Liver (tissue), 3 donors: ENCODE measurements at regions not wholly inside any gene's neighbourhood (a gene's known extent, or its start where the extent isn't known, plus 50 kb on each side); places are given as distances from the start of the nearest gene placed in this dataset.

Experiments used
- HNF4A ChIP-seq, 2 donors: conservative IDR thresholded peaks; 2 replicates each; pipeline ENCODE4 v1.6.1; 2016; ENCODE audit warnings: antibody characterized with exemption in 2 of 2, mild to moderate bottlenecking in 2 of 2
- RXRA ChIP-seq, 2 donors: IDR thresholded peaks; 2 replicates each; pipeline ENCODE4 v1.6.1; 2017 to 2018; ENCODE audit warnings: antibody characterized with exemption in 2 of 2, mild to moderate bottlenecking in 1 of 2
- SP1 ChIP-seq: IDR thresholded peaks from 2 replicates; pipeline ENCODE4 v1.6.1; 2018; ENCODE audit warnings: antibody characterized with exemption, mild to moderate bottlenecking
- TF ChIP-seq, protein P1 (sequence below): fragments of 150-350 bp; IDR thresholded peaks from 2 replicates; pipeline ENCODE4 v1.5.1; 2017; ENCODE audit warnings: improper control_type of control experiment, low read depth, low read length; ENCODE audit not compliant: missing input control
- TF ChIP-seq, protein P2 (sequence below): IDR thresholded peaks from 2 replicates; pipeline ENCODE4 v1.6.1; 2016; ENCODE audit warnings: antibody characterized with exemption
- donor health status: healthy.
- donor health status: healthy.

DNA sequence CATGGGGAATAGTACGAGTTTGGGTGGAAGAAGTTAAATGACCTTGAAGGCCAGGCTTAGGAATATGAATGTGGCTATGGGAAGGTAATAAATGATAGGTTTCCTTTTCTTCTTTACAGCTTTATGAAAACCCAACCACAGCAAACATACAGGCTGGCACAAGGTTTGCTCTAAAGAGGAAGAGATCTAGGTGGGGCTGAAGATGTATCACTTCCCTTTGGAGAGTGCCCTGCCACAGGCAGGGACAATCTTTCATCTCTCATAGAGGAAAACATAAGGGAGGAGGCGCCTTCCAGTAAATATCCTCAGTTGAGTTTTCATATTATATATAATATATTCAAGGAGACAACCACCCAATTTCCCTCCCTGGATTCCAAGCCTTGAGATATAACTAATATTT, 72.9 kb upstream of the FRMD6 start:
- TF ChIP-seq, protein P1, sequence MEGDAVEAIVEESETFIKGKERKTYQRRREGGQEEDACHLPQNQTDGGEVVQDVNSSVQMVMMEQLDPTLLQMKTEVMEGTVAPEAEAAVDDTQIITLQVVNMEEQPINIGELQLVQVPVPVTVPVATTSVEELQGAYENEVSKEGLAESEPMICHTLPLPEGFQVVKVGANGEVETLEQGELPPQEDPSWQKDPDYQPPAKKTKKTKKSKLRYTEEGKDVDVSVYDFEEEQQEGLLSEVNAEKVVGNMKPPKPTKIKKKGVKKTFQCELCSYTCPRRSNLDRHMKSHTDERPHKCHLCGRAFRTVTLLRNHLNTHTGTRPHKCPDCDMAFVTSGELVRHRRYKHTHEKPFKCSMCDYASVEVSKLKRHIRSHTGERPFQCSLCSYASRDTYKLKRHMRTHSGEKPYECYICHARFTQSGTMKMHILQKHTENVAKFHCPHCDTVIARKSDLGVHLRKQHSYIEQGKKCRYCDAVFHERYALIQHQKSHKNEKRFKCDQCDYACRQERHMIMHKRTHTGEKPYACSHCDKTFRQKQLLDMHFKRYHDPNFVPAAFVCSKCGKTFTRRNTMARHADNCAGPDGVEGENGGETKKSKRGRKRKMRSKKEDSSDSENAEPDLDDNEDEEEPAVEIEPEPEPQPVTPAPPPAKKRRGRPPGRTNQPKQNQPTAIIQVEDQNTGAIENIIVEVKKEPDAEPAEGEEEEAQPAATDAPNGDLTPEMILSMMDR, result no peak
- TF ChIP-seq, protein P2, sequence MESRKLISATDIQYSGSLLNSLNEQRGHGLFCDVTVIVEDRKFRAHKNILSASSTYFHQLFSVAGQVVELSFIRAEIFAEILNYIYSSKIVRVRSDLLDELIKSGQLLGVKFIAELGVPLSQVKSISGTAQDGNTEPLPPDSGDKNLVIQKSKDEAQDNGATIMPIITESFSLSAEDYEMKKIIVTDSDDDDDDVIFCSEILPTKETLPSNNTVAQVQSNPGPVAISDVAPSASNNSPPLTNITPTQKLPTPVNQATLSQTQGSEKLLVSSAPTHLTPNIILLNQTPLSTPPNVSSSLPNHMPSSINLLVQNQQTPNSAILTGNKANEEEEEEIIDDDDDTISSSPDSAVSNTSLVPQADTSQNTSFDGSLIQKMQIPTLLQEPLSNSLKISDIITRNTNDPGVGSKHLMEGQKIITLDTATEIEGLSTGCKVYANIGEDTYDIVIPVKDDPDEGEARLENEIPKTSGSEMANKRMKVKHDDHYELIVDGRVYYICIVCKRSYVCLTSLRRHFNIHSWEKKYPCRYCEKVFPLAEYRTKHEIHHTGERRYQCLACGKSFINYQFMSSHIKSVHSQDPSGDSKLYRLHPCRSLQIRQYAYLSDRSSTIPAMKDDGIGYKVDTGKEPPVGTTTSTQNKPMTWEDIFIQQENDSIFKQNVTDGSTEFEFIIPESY, result no peak
- TF ChIP-seq HNF4A (conservative IDR thresholded peaks at IDR 0.05) (no peak), SP1 (no peak), RXRA (IDR thresholded peaks at IDR 0.05) (no peak)
